GOT3 (cell line): ENCODE measurements at regions not wholly inside any gene's neighbourhood (a gene's known extent, or its start where the extent isn't known, plus 50 kb on each side); places are given as distances from the start of the nearest gene placed in this dataset.
"Not testable (repeated sequence)": the region's sequence is repeated elsewhere in the genome, so short reads cannot be mapped to it uniquely, and the experiment has no call there.

Source experiments
- DNase-seq: peaks from one replicate; lab custom pipeline; 2025; ENCODE audit warnings: mixed read lengths; lab: John Stamatoyannopoulos, UW

- not testable (repeated sequence) for DNase-seq
Observed at GRCh38 chr10:77740396-77740795, 102.8 kb upstream of the KCNMA1 start.

- no peak for DNase-seq
Observed at GRCh38 chr10:77738496-77739158, 101.0 kb upstream of the KCNMA1 start.

GRCh38 chr10:77737608-77738007 lies 100.0 kb upstream of the KCNMA1 start:
- no peak for DNase-seq

GRCh38 chr10:77735136-77735535 lies 97.5 kb upstream of the KCNMA1 start:
- DNase-seq: not testable (repeated sequence)

- no peak for DNase-seq
Observed at GRCh38 chr10:77732213-77733003, 94.8 kb upstream of the KCNMA1 start.

GRCh38 chr10:77727481-77727880 lies 89.9 kb upstream of the KCNMA1 start:
- DNase-seq: no peak

GRCh38 chr10:77726732-77727131 lies 89.1 kb upstream of the KCNMA1 start:
- DNase-seq: no peak

GRCh38 chr10:77726301-77726700 lies 88.7 kb upstream of the KCNMA1 start:
- DNase-seq: no peak

- DNase-seq: no peak
Observed at GRCh38 chr10:77724820-77725219, 87.2 kb upstream of the KCNMA1 start.

GRCh38 chr10:77723376-77723775 lies 85.8 kb upstream of the KCNMA1 start:
- no peak for DNase-seq

- DNase-seq: not testable (repeated sequence)
Observed at GRCh38 chr10:77722956-77723355, 85.3 kb upstream of the KCNMA1 start.

GRCh38 chr10:77721815-77722214 lies 84.2 kb upstream of the KCNMA1 start:
- no peak for DNase-seq

GRCh38 chr10:77718957-77719356 lies 81.3 kb upstream of the KCNMA1 start:
- no peak for DNase-seq

- not testable (repeated sequence) for DNase-seq
Observed at GRCh38 chr10:77718312-77718711, 80.7 kb upstream of the KCNMA1 start.

- DNase-seq: no peak
Observed at GRCh38 chr10:77717336-77717735, 79.7 kb upstream of the KCNMA1 start.

- no peak for DNase-seq
Observed at GRCh38 chr10:77716458-77717317, 79.1 kb upstream of the KCNMA1 start.

- DNase-seq: no peak
Observed at GRCh38 chr10:77715536-77715935, 77.9 kb upstream of the KCNMA1 start.

- DNase-seq: no peak
Observed at GRCh38 chr10:77715088-77715487, 77.5 kb upstream of the KCNMA1 start.

- DNase-seq: no peak
Observed at GRCh38 chr10:77713521-77714280, 76.1 kb upstream of the KCNMA1 start.

GRCh38 chr10:77712207-77712606 lies 74.6 kb upstream of the KCNMA1 start:
- DNase-seq: no peak

- DNase-seq: no peak
Observed at GRCh38 chr10:77711683-77712049, 74.1 kb upstream of the KCNMA1 start.
